GM12891 (cell line): ENCODE measurements at regions not wholly inside any gene's neighbourhood (a gene's known extent, or its start where the extent isn't known, plus 50 kb on each side); places are given as distances from the start of the nearest gene placed in this dataset.

Source experiments
- POLR2AphosphoS5 ChIP-seq: IDR thresholded peaks from 2 replicates; pipeline ENCODE4 v1.6.1; 2011; ENCODE audit warnings: low read depth, low read length, control low read depth
- TAF1 ChIP-seq: IDR thresholded peaks from 2 replicates; pipeline ENCODE4 v1.6.1; 2011; ENCODE audit warnings: low read depth, low read length, control low read depth

DNA sequence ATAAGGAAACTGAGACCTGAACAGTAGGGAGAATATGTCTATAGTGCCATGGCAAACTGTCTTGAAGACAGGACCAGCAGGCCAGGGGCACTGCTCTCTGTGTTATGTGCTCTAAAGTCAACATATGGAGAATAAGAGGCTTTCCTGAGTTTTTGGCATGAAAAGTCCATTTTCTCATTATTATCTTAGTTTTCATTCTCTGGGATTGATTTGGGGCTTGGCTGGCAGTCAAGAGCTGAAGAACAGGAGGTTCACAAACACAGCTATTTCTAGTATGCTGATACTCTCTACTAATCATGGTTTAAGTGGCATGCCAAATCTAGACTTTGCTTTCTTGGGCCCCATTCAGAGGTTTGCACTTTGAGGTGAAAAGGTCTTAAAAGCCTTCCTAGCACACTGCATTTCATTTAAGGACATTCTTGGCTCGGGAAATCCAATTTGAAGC lies 404.4 kb downstream of the ZNF608 start:
- TF ChIP-seq TAF1 (no peak), POLR2AphosphoS5 (no peak)
